Activated CD8-positive, alpha-beta memory T cell treated with anti-CD3 and anti-CD28 coated beads, Interleukin-2, amount 10 ng/mL, durations not matched to agents 7 days and 5 days (primary cell): ENCODE measurements at regions not wholly inside any gene's neighbourhood (a gene's known extent, or its start where the extent isn't known, plus 50 kb on each side); places are given as distances from the start of the nearest gene placed in this dataset.

Source experiments
- ATAC-seq: fragments of 150-1000 bp; cut with Tn5 transposase; one replicate; pipeline ENCODE4 v1.10.0; 2021; ENCODE audit warnings: moderate library complexity
- CTCF ChIA-PET: fragments of 350-600 bp; sonication (Branson Sonifier 250); formaldehyde crosslinking; loops from one replicate; lab custom pipeline; 2021; ENCODE audit warnings: antibody characterized with exemption; lab: Charles Lee
- DNase-seq: peaks from one replicate; pipeline ENCODE4 v3.0.0-alpha.2; 2020
- H3K27ac Mint-ChIP-seq: one replicate; pipeline ENCODE4 v1.8.0; 2021; ENCODE audit warnings: mild to moderate bottlenecking, mixed read lengths
- H3K27me3 Mint-ChIP-seq: one replicate; pipeline ENCODE4 v1.8.0; 2021; ENCODE audit warnings: mixed read lengths
- H3K36me3 Mint-ChIP-seq: one replicate; pipeline ENCODE4 v1.8.0; 2021; ENCODE audit warnings: mild to moderate bottlenecking, mixed read lengths
- H3K4me1 Mint-ChIP-seq: one replicate; pipeline ENCODE4 v1.8.0; 2021; ENCODE audit warnings: mixed read lengths
- H3K4me3 Mint-ChIP-seq: one replicate; pipeline ENCODE4 v1.8.0; 2021; ENCODE audit warnings: mild to moderate bottlenecking, moderate library complexity, mixed read lengths
- H3K9me3 Mint-ChIP-seq: one replicate; pipeline ENCODE4 v1.8.0; 2022; ENCODE audit warnings: low read depth, mixed read lengths

- peaks cover 4% of the 10 kb centered on the region for H3K9me3 Mint-ChIP-seq
- DNase-seq (no peak), ATAC-seq (no peak)
- CTCF ChIA-PET, result no interaction called here
- no peaks in the 10 kb centered on the region for H3K36me3 Mint-ChIP-seq
- no peaks in the 10 kb centered on the region for H3K27me3 Mint-ChIP-seq
- no peak overlapping the region for H3K27ac Mint-ChIP-seq
- no peaks in the 10 kb centered on the region for H3K4me1 Mint-ChIP-seq
- no peak overlapping the region for H3K4me3 Mint-ChIP-seq
Observed at GRCh38 chr11:29395555-29396072, 621.2 kb downstream of the KCNA4 start.

- H3K9me3 Mint-ChIP-seq, result peaks cover 7% of the 10 kb centered on the region
- H3K27ac Mint-ChIP-seq, result no peak overlapping the region
- no peak for ATAC-seq
- CTCF ChIA-PET, result no interaction called here
- no peak overlapping the region for H3K4me3 Mint-ChIP-seq
- no peaks in the 10 kb centered on the region for H3K27me3 Mint-ChIP-seq
- no peak for DNase-seq
- H3K36me3 Mint-ChIP-seq, result no peaks in the 10 kb centered on the region
- H3K4me1 Mint-ChIP-seq, result no peaks in the 10 kb centered on the region
Observed at GRCh38 chr11:29389793-29390192, 627.0 kb downstream of the KCNA4 start.

DNA sequence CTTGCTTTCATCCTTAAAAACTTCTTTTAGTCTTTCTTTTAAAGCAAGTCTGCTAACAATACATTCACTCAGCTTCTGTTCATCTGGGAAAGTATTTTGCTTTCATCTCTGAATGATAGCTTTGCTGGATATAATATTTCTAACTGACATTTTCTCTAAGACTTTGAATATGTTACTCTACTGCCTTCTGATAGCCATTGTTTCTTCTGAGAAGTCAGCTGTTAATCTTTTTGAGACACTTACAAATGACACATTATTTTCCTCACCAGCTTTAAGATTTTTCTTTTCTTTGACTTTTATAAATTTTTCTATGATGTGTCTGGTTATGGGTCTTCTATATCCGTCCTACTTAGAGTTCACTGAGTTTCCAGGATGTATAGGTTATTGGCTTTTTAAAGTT, 643.1 kb downstream of the KCNA4 start:
- Mint-ChIP-seq H3K4me1 (no peaks in the 10 kb centered on the region), H3K27me3 (no peaks in the 10 kb centered on the region), H3K9me3 (peaks cover 11% of the 10 kb centered on the region), H3K4me3 (no peak overlapping the region), H3K27ac (no peak overlapping the region), H3K36me3 (no peaks in the 10 kb centered on the region)
- DNase-seq (no peak), ATAC-seq (no peak)
- CTCF ChIA-PET, result no interaction called here

DNA sequence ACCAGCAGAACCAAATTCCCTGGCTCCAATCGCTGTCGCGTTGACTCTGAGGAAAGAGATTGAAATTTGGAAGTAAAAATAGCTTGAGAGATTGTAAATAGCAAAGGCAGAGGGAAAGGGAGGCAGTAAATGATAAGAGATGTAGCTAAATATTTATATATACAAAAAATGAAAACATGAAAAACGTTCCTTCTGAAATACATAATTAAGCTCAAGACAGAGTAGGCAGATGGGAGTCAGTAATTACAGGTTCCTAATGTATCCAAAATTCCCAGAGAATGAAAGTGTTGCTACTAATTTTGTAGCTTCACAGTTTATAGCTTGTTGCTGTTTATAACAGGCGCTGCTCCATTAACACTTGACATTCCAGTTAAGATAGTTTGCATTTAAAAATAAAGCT, 648.7 kb downstream of the KCNA4 start:
- no peaks in the 10 kb centered on the region for H3K27me3 Mint-ChIP-seq
- no peaks in the 10 kb centered on the region for H3K36me3 Mint-ChIP-seq
- no peak overlapping the region for H3K4me3 Mint-ChIP-seq
- H3K4me1 Mint-ChIP-seq, result no peaks in the 10 kb centered on the region
- H3K27ac Mint-ChIP-seq, result no peak overlapping the region
- CTCF ChIA-PET, result no interaction called here
- H3K9me3 Mint-ChIP-seq, result peaks cover 12% of the 10 kb centered on the region
- DNase-seq (no peak), ATAC-seq (no peak)

DNA sequence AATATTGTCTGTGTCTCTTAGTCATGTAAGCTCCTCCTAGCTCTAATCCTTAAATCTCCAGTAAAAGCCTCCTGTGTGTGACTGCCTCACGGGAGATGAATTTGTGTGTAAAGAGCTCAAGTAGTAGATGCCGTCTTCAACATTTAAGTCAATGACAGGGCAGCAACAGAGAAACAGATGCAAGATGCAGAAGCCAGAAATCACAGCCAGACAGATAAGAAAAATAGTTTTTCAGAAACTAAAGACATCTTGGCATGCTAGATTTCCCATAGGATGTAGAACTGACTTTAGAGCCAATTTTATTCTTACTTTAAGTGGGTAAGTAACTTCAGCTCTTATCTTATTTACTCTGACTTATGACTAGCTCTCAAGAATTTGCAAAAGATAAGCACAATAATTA, 652.8 kb downstream of the KCNA4 start:
- DNase-seq (no peak), ATAC-seq (no peak)
- H3K36me3 Mint-ChIP-seq, result no peaks in the 10 kb centered on the region
- H3K4me3 Mint-ChIP-seq, result no peak overlapping the region
- no peaks in the 10 kb centered on the region for H3K4me1 Mint-ChIP-seq
- H3K27me3 Mint-ChIP-seq, result no peaks in the 10 kb centered on the region
- H3K27ac Mint-ChIP-seq, result no peak overlapping the region
- H3K9me3 Mint-ChIP-seq, result peaks cover 9% of the 10 kb centered on the region
- CTCF ChIA-PET, result no interaction called here

GRCh38 chr11:29361369-29361768, 655.5 kb downstream of the KCNA4 start:
- no peaks in the 10 kb centered on the region for H3K36me3 Mint-ChIP-seq
- H3K4me3 Mint-ChIP-seq, result no peak overlapping the region
- no peak overlapping the region for H3K27ac Mint-ChIP-seq
- H3K4me1 Mint-ChIP-seq, result no peaks in the 10 kb centered on the region
- H3K9me3 Mint-ChIP-seq, result peaks cover 9% of the 10 kb centered on the region
- DNase-seq, result no peak
- ATAC-seq, result no peak
- CTCF ChIA-PET, result no interaction called here
- no peaks in the 10 kb centered on the region for H3K27me3 Mint-ChIP-seq

GRCh38 chr11:29353833-29354232, 663.0 kb downstream of the KCNA4 start:
- Mint-ChIP-seq H3K4me1 (no peaks in the 10 kb centered on the region), H3K27me3 (no peaks in the 10 kb centered on the region), H3K4me3 (no peak overlapping the region), H3K27ac (no peak overlapping the region), H3K9me3 (no peaks in the 10 kb centered on the region), H3K36me3 (no peaks in the 10 kb centered on the region)
- DNase-seq (no peak), ATAC-seq (no peak)
- CTCF ChIA-PET, result no interaction called here

GRCh38 chr11:29352273-29352795, 664.5 kb downstream of the KCNA4 start:
- no peaks in the 10 kb centered on the region for H3K4me1 Mint-ChIP-seq
- CTCF ChIA-PET, result no interaction called here
- no peaks in the 10 kb centered on the region for H3K36me3 Mint-ChIP-seq
- no peak for ATAC-seq
- no peak for DNase-seq
- no peak overlapping the region for H3K27ac Mint-ChIP-seq
- no peak overlapping the region for H3K4me3 Mint-ChIP-seq
- no peaks in the 10 kb centered on the region for H3K9me3 Mint-ChIP-seq
- H3K27me3 Mint-ChIP-seq, result no peaks in the 10 kb centered on the region

DNA sequence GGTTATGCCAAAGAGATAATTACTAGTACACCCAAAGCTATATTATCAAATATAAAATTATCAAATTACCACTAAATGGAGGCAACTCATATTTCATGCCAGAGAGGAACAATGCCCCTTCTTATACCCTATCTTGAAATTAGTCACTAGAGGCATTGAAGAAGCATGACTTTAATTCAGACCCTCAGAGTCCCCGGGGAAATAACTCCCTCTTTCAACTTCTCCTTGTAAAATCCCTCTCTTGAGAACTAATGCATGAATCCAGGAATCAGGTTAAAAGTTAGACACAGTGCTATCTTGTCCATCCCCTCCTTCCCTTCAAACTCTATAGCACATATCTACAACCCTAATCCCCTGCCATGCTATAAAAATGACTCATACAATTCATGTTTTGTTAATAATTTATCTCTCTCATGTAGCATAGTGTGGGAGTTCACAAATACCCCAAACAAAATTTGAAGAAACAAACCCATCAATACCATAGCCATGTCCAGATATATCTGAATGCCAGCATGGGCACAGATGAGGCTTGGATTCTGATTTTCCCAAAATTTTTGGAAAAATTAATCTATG, 665.4 kb downstream of the KCNA4 start:
- Mint-ChIP-seq H3K9me3 (no peaks in the 10 kb centered on the region), H3K36me3 (no peaks in the 10 kb centered on the region), H3K4me1 (no peaks in the 10 kb centered on the region), H3K4me3 (no peak overlapping the region), H3K27me3 (no peaks in the 10 kb centered on the region), H3K27ac (no peak overlapping the region)
- ATAC-seq (no peak), DNase-seq (no peak)
- CTCF ChIA-PET, result no interaction called here

- Mint-ChIP-seq H3K36me3 (no peaks in the 10 kb centered on the region), H3K27ac (no peak overlapping the region), H3K9me3 (peaks cover 3% of the 10 kb centered on the region), H3K27me3 (no peaks in the 10 kb centered on the region), H3K4me3 (no peak overlapping the region), H3K4me1 (no peaks in the 10 kb centered on the region)
- ATAC-seq (peak; percentile 42), DNase-seq (peak; percentile 46)
- CTCF ChIA-PET, result no interaction called here
Observed at GRCh38 chr11:29343465-29344333, 673.1 kb downstream of the KCNA4 start.

- no peak for ATAC-seq
- Mint-ChIP-seq H3K27ac (no peak overlapping the region), H3K27me3 (no peaks in the 10 kb centered on the region), H3K9me3 (peaks cover 5% of the 10 kb centered on the region), H3K4me3 (no peak overlapping the region), H3K36me3 (no peaks in the 10 kb centered on the region), H3K4me1 (no peaks in the 10 kb centered on the region)
- DNase-seq, result no peak
- CTCF ChIA-PET, result no interaction called here
Observed at GRCh38 chr11:29336727-29337575, 679.9 kb downstream of the KCNA4 start.

- no peak overlapping the region for H3K4me3 Mint-ChIP-seq
- no peaks in the 10 kb centered on the region for H3K27me3 Mint-ChIP-seq
- H3K4me1 Mint-ChIP-seq, result no peaks in the 10 kb centered on the region
- no peaks in the 10 kb centered on the region for H3K36me3 Mint-ChIP-seq
- no peak overlapping the region for H3K27ac Mint-ChIP-seq
- H3K9me3 Mint-ChIP-seq, result peaks cover 2% of the 10 kb centered on the region
- ATAC-seq (no peak), DNase-seq (no peak)
- CTCF ChIA-PET, result no interaction called here
Observed at GRCh38 chr11:29334776-29335130, 682.1 kb downstream of the KCNA4 start.

- no peak overlapping the region for H3K4me3 Mint-ChIP-seq
- H3K27ac Mint-ChIP-seq, result no peak overlapping the region
- CTCF ChIA-PET, result no interaction called here
- no peaks in the 10 kb centered on the region for H3K4me1 Mint-ChIP-seq
- H3K9me3 Mint-ChIP-seq, result peaks cover 2% of the 10 kb centered on the region
- H3K36me3 Mint-ChIP-seq, result no peaks in the 10 kb centered on the region
- DNase-seq (no peak), ATAC-seq (no peak)
- H3K27me3 Mint-ChIP-seq, result no peaks in the 10 kb centered on the region
Observed at GRCh38 chr11:29333993-29334775, 682.6 kb downstream of the KCNA4 start.
